ENCODE measurements at regions not wholly inside any gene's neighbourhood (a gene's known extent, or its start where the extent isn't known, plus 50 kb on each side); places are given as distances from the start of the nearest gene placed in this dataset.

GRCh38 chr19:30313353-30313750, 58.8 kb upstream of the ZNF536 start:
- no peak for TF ChIP-seq EZH2 (IDR thresholded peaks at IDR 0.05; ENCODE audit: borderline replicate concordance, low read depth, low read length, poor library complexity, severe bottlenecking)
- no peak for TF ChIP-seq CTCF (conservative IDR thresholded peaks at IDR 0.05; ENCODE audit: low read depth, low read length)
- Histone ChIP-seq H3K27ac (ENCODE audit: low read depth, low read length, poor library complexity, severe bottlenecking) (no peak overlapping the region), H3K4me3 (ENCODE audit: low read depth, low read length, poor library complexity, severe bottlenecking) (no peak overlapping the region), H3K36me3 (ENCODE audit: insufficient read depth, low read length, poor library complexity, severe bottlenecking) (no peaks in the 10 kb centered on the region), H3K4me1 (ENCODE audit: insufficient read depth, low read length, poor library complexity, severe bottlenecking) (no peaks in the 10 kb centered on the region), H3K27me3 (replicated peaks; ENCODE audit: insufficient read depth, low read depth, low read length, poor library complexity) (no peaks in the 10 kb centered on the region), H3K9me3 (ENCODE audit: low read depth, low read length, poor library complexity, severe bottlenecking) (no peaks in the 10 kb centered on the region)
- ChIA-PET POLR2A (ENCODE audit: low non-redundant PET) (no interaction called here), CTCF (no interaction called here)
- DNase-seq (ENCODE audit: low spot score): no peak
- intact Hi-C loops (cut with micrococcal nuclease; ENCODE audit: unreplicated experiment): no loop called here
- BruUV-seq (replicated peaks): no TSS peak

GRCh38 chr19:30314056-30314804, 58.0 kb upstream of the ZNF536 start:
- Histone ChIP-seq H3K4me1 (ENCODE audit: insufficient read depth, low read length, poor library complexity, severe bottlenecking) (no peaks in the 10 kb centered on the region), H3K27ac (ENCODE audit: low read depth, low read length, poor library complexity, severe bottlenecking) (no peak overlapping the region), H3K9me3 (ENCODE audit: low read depth, low read length, poor library complexity, severe bottlenecking) (no peaks in the 10 kb centered on the region), H3K36me3 (ENCODE audit: insufficient read depth, low read length, poor library complexity, severe bottlenecking) (no peaks in the 10 kb centered on the region), H3K27me3 (replicated peaks; ENCODE audit: insufficient read depth, low read depth, low read length, poor library complexity) (no peaks in the 10 kb centered on the region), H3K4me3 (ENCODE audit: low read depth, low read length, poor library complexity, severe bottlenecking) (no peak overlapping the region)
- BruUV-seq (replicated peaks): no TSS peak
- ChIA-PET CTCF (no interaction called here), POLR2A (ENCODE audit: low non-redundant PET) (no interaction called here)
- DNase-seq (ENCODE audit: low spot score): no peak
- TF ChIP-seq EZH2 (IDR thresholded peaks at IDR 0.05; ENCODE audit: borderline replicate concordance, low read depth, low read length, poor library complexity, severe bottlenecking): no peak
- TF ChIP-seq CTCF (conservative IDR thresholded peaks at IDR 0.05; ENCODE audit: low read depth, low read length): no peak
- intact Hi-C loops (cut with micrococcal nuclease; ENCODE audit: unreplicated experiment): no loop called here

GRCh38 chr19:30314805-30315155, 57.4 kb upstream of the ZNF536 start:
- intact Hi-C loops (cut with micrococcal nuclease; ENCODE audit: unreplicated experiment): no loop called here
- Histone ChIP-seq H3K4me3 (ENCODE audit: low read depth, low read length, poor library complexity, severe bottlenecking) (no peak overlapping the region), H3K36me3 (ENCODE audit: insufficient read depth, low read length, poor library complexity, severe bottlenecking) (no peaks in the 10 kb centered on the region), H3K27ac (ENCODE audit: low read depth, low read length, poor library complexity, severe bottlenecking) (no peak overlapping the region), H3K9me3 (ENCODE audit: low read depth, low read length, poor library complexity, severe bottlenecking) (no peaks in the 10 kb centered on the region), H3K4me1 (ENCODE audit: insufficient read depth, low read length, poor library complexity, severe bottlenecking) (no peaks in the 10 kb centered on the region), H3K27me3 (replicated peaks; ENCODE audit: insufficient read depth, low read depth, low read length, poor library complexity) (no peaks in the 10 kb centered on the region)
- no peak for DNase-seq (ENCODE audit: low spot score)
- ChIA-PET POLR2A (ENCODE audit: low non-redundant PET) (no interaction called here), CTCF (no interaction called here)
- BruUV-seq (replicated peaks): no TSS peak
- TF ChIP-seq CTCF (conservative IDR thresholded peaks at IDR 0.05; ENCODE audit: low read depth, low read length): no peak
- TF ChIP-seq EZH2 (IDR thresholded peaks at IDR 0.05; ENCODE audit: borderline replicate concordance, low read depth, low read length, poor library complexity, severe bottlenecking): no peak
